ENCODE measurements at regions not wholly inside any gene's neighbourhood (a gene's known extent, or its start where the extent isn't known, plus 50 kb on each side); places are given as distances from the start of the nearest gene placed in this dataset.
"Not testable (repeated sequence)": the region's sequence is repeated elsewhere in the genome, so short reads cannot be mapped to it uniquely, and the experiment has no call there.

GRCh38 chrX:155819966-155820491, 61.1 kb upstream of the VAMP7 start:
- no peaks in the 10 kb centered on the region for H3K36me3 ChIP-seq (ENCODE audit: control insufficient read depth in 4 of 4, insufficient read depth in 3 of 4, low read depth in 1 of 4, low read length in 3 of 4)
- 61% methylated on average over 3 of the region's 3 CpGs for whole genome bisulfite sequencing
- no peak overlapping the region for H3K9ac ChIP-seq (ENCODE audit: low read depth in 1 of 2, low read length in 2 of 2)
- TF ChIP-seq SP1 (IDR thresholded peaks at IDR 0.05) (no peak), NR2F2 (IDR thresholded peaks at IDR 0.05) (no peak), CTCF (IDR thresholded peaks at IDR 0.05; ENCODE audit: low read depth, low read length, missing input control) (peak; percentile 58), RAD21 (IDR thresholded peaks at IDR 0.05) (peak; percentile 91 to 94), HNF4G (IDR thresholded peaks at IDR 0.05) (no peak)
- no peaks in the 10 kb centered on the region for H3K4me1 ChIP-seq (ENCODE audit: control insufficient read depth in 4 of 4, insufficient read depth in 4 of 4, low read length in 3 of 4)
- no peak overlapping the region for H3K4me3 ChIP-seq (ENCODE audit: low read depth in 1 of 3, low read length in 3 of 3)
- DNase-seq (ENCODE audit: low spot score): no peak
- no peak overlapping the region for H3K27ac ChIP-seq (ENCODE audit: low read depth in 1 of 2, low read length in 2 of 2)
- H3K9me3 ChIP-seq (ENCODE audit: control insufficient read depth in 4 of 4, low read length in 3 of 4): no peaks in the 10 kb centered on the region
- peaks cover 0 to 2% (median 0%) of the 10 kb centered on the region in 4 donors for H3K27me3 ChIP-seq (ENCODE audit: control insufficient read depth in 4 of 4, insufficient read depth in 4 of 4, low read length in 3 of 4)

DNA sequence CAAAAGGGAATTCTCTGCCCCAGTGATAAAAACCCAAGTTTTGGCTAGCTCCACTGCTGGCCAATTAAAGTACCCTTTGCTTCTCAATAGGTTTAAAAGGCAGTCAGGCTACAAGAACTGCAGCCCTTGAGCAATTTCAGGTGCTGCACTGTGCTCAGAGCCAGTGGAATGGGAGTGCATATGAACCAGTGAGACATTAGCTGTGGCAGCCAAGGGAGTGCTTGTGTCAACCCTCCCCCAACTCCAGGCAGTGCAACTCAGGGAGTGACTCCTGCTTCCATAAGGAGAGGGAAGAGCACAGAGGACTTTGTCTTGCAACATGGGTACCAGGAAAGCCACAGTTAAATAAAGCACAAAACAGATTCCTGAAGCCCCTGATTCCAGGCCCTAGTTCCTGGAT, 61.6 kb upstream of the VAMP7 start:
- Histone ChIP-seq H3K36me3 (ENCODE audit: control insufficient read depth in 4 of 4, insufficient read depth in 3 of 4, low read depth in 1 of 4, low read length in 3 of 4) (no peaks in the 10 kb centered on the region), H3K4me3 (ENCODE audit: low read depth in 1 of 3, low read length in 3 of 3) (no peak overlapping the region), H3K27me3 (ENCODE audit: control insufficient read depth in 4 of 4, insufficient read depth in 4 of 4, low read length in 3 of 4) (no peaks in the 10 kb centered on the region), H3K9me3 (ENCODE audit: control insufficient read depth in 4 of 4, low read length in 3 of 4) (no peaks in the 10 kb centered on the region), H3K9ac (ENCODE audit: low read depth in 1 of 2, low read length in 2 of 2) (no peak overlapping the region), H3K4me1 (ENCODE audit: control insufficient read depth in 4 of 4, insufficient read depth in 4 of 4, low read length in 3 of 4) (no peaks in the 10 kb centered on the region), H3K27ac (ENCODE audit: low read depth in 1 of 2, low read length in 2 of 2) (no peak overlapping the region)
- no peak for DNase-seq (ENCODE audit: low spot score)
- no peak for TF ChIP-seq EGR1 (IDR thresholded peaks at IDR 0.05; ENCODE audit: low read depth in 2 of 2)
- no peak for TF ChIP-seq TAF1 (conservative IDR thresholded peaks at IDR 0.05)
- TF ChIP-seq CTCF (IDR thresholded peaks at IDR 0.05; ENCODE audit: low read depth, low read length, missing input control): no peak
- TF ChIP-seq RAD21 (IDR thresholded peaks at IDR 0.05): no peak
- TF ChIP-seq FOXA2 (IDR thresholded peaks at IDR 0.05): no peak
- TF ChIP-seq FOXA1 (IDR thresholded peaks at IDR 0.05): no peak
- TF ChIP-seq NR2F2 (IDR thresholded peaks at IDR 0.05): no peak
- no peak for TF ChIP-seq ZBTB33 (IDR thresholded peaks at IDR 0.05)
- TF ChIP-seq SP1 (IDR thresholded peaks at IDR 0.05): no peak
- TF ChIP-seq RXRA (IDR thresholded peaks at IDR 0.05): no peak
- no peak for TF ChIP-seq HNF4G (IDR thresholded peaks at IDR 0.05)
- TF ChIP-seq GABPA (IDR thresholded peaks at IDR 0.05 in 1 of 2, conservative IDR thresholded peaks at IDR 0.05 in 1 of 2): no peak
- no peak for TF ChIP-seq YY1 (IDR thresholded peaks at IDR 0.05)
- TF ChIP-seq, protein P1, sequence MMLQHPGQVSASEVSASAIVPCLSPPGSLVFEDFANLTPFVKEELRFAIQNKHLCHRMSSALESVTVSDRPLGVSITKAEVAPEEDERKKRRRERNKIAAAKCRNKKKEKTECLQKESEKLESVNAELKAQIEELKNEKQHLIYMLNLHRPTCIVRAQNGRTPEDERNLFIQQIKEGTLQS (IDR thresholded peaks at IDR 0.05): no peak
- no peak for TF ChIP-seq JUND (IDR thresholded peaks at IDR 0.05)
- no peak for TF ChIP-seq REST (IDR thresholded peaks at IDR 0.05)
- no peak for TF ChIP-seq MAX (IDR thresholded peaks at IDR 0.05)
- TF ChIP-seq HNF4A (conservative IDR thresholded peaks at IDR 0.05): no peak

- not testable (repeated sequence) for H3K9me3 ChIP-seq (ENCODE audit: control insufficient read depth in 4 of 4, low read length in 3 of 4); H3K4me1 ChIP-seq (ENCODE audit: control insufficient read depth in 4 of 4, insufficient read depth in 4 of 4, low read length in 3 of 4); H3K9ac ChIP-seq (ENCODE audit: low read depth in 1 of 2, low read length in 2 of 2); H3K36me3 ChIP-seq (ENCODE audit: control insufficient read depth in 4 of 4, insufficient read depth in 3 of 4, low read depth in 1 of 4, low read length in 3 of 4); H3K27me3 ChIP-seq (ENCODE audit: control insufficient read depth in 4 of 4, insufficient read depth in 4 of 4, low read length in 3 of 4); H3K27ac ChIP-seq (ENCODE audit: low read depth in 1 of 2, low read length in 2 of 2); H3K4me3 ChIP-seq (ENCODE audit: low read depth in 1 of 3, low read length in 3 of 3); DNase-seq (ENCODE audit: low spot score)
- 80% methylated on average over 8 of the region's 8 CpGs for WGBS
Observed at GRCh38 chrX:155814391-155814790, 66.8 kb upstream of the VAMP7 start.

All from liver (tissue), 8 donors.